ENCODE measurements at regions not wholly inside any gene's neighbourhood (a gene's known extent, or its start where the extent isn't known, plus 50 kb on each side); places are given as distances from the start of the nearest gene placed in this dataset.

- DNase-seq (ENCODE audit: low read depth): no peak
- TF ChIP-seq CTCF (conservative IDR thresholded peaks at IDR 0.05; ENCODE audit: control insufficient read depth, insufficient read depth, low read depth, low read length): no peak
Measured at GRCh38 chr7:11985376-11985775, 153.4 kb upstream of the THSD7A start.

GRCh38 chr7:11985971-11986370 lies 154.0 kb upstream of the THSD7A start:
- DNase-seq (ENCODE audit: low read depth): no peak
- no peak overlapping the region for H3K4me3 ChIP-seq (ENCODE audit: control insufficient read depth, low read depth, low read length)
- TF ChIP-seq CTCF (conservative IDR thresholded peaks at IDR 0.05; ENCODE audit: control insufficient read depth, insufficient read depth, low read depth, low read length): no peak

More at GRCh38 chr7:11985376-11985775, 153.4 kb upstream of the THSD7A start:
- H3K4me3 ChIP-seq (ENCODE audit: control insufficient read depth, low read depth, low read length): no peak overlapping the region

GRCh38 chr7:11988186-11988585 lies 156.2 kb upstream of the THSD7A start:
- H3K4me3 ChIP-seq (ENCODE audit: control insufficient read depth, low read depth, low read length): no peak overlapping the region
- DNase-seq (ENCODE audit: low read depth): no peak
- TF ChIP-seq CTCF (conservative IDR thresholded peaks at IDR 0.05; ENCODE audit: control insufficient read depth, insufficient read depth, low read depth, low read length): no peak

- H3K4me3 ChIP-seq (ENCODE audit: control insufficient read depth, low read depth, low read length): no peak overlapping the region
- TF ChIP-seq CTCF (conservative IDR thresholded peaks at IDR 0.05; ENCODE audit: control insufficient read depth, insufficient read depth, low read depth, low read length): no peak
- no peak for DNase-seq (ENCODE audit: low read depth)
Measured at GRCh38 chr7:12002428-12002827, 170.4 kb upstream of the THSD7A start.

GRCh38 chr7:12004581-12004980 lies 172.6 kb upstream of the THSD7A start:
- H3K4me3 ChIP-seq (ENCODE audit: control insufficient read depth, low read depth, low read length): no peak overlapping the region
- TF ChIP-seq CTCF (conservative IDR thresholded peaks at IDR 0.05; ENCODE audit: control insufficient read depth, insufficient read depth, low read depth, low read length): no peak
- no peak for DNase-seq (ENCODE audit: low read depth)

GRCh38 chr7:12007576-12007975 lies 175.6 kb upstream of the THSD7A start:
- TF ChIP-seq CTCF (conservative IDR thresholded peaks at IDR 0.05; ENCODE audit: control insufficient read depth, insufficient read depth, low read depth, low read length): no peak
- DNase-seq (ENCODE audit: low read depth): no peak

GRCh38 chr7:12013983-12014382 lies 182.0 kb upstream of the THSD7A start:
- no peak for TF ChIP-seq CTCF (conservative IDR thresholded peaks at IDR 0.05; ENCODE audit: control insufficient read depth, insufficient read depth, low read depth, low read length)
- no peak for DNase-seq (ENCODE audit: low read depth)
- H3K4me3 ChIP-seq (ENCODE audit: control insufficient read depth, low read depth, low read length): no peak overlapping the region

More at GRCh38 chr7:12007576-12007975, 175.6 kb upstream of the THSD7A start:
- no peak overlapping the region for H3K4me3 ChIP-seq (ENCODE audit: control insufficient read depth, low read depth, low read length)

All from fibroblast of mammary gland (primary cell).